ENCODE measurements at regions not wholly inside any gene's neighbourhood (a gene's known extent, or its start where the extent isn't known, plus 50 kb on each side); places are given as distances from the start of the nearest gene placed in this dataset.

DNA sequence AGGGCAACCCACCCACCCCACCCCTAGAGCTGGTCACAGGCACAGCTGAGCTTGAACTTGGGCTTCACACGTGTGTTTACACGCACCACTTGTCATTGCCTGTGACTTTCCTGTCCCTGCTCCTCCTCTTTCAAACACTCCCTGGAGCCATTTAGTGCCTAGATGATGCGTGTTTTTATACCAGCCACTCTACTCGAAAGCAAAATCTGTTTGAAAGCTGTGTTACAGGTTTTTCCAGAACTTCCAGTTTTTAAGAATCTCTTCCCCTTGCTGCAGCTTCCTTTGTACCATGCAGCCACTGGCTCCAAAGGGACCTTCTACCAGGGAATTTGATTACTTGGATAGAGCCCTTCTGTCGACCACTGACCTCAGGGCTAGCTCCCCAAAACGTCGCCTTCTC lies 78.8 kb upstream of the SPRY4 start:
- TF ChIP-seq POLR2AphosphoS5 (IDR thresholded peaks at IDR 0.05): no peak
- TF ChIP-seq EZH2 (IDR thresholded peaks at IDR 0.05; ENCODE audit: borderline replicate concordance, insufficient read depth, low read length, poor library complexity, severe bottlenecking): no peak
- no peak for TF ChIP-seq RAD21 (conservative IDR thresholded peaks at IDR 0.05)
- no peak for TF ChIP-seq CTCF (IDR thresholded peaks at IDR 0.05; ENCODE audit: poor library complexity, severe bottlenecking)

Data from neural cell (in vitro differentiated cells).